NCI-H187 treated with DMSO at 0.1 percent for 48 hours (cell line): ENCODE measurements at regions not wholly inside any gene's neighbourhood (a gene's known extent, or its start where the extent isn't known, plus 50 kb on each side); places are given as distances from the start of the nearest gene placed in this dataset.

Source experiments
- DNase-seq: peaks from one replicate; lab custom pipeline; 2025; lab: John Stamatoyannopoulos, UW

GRCh38 chr18:27826101-27826500 is 350.8 kb downstream of the CDH2 start:
- DNase-seq = no peak

- DNase-seq = no peak
Observed at GRCh38 chr18:27825689-27826088, 351.2 kb downstream of the CDH2 start.

GRCh38 chr18:27824841-27825681 is 351.9 kb downstream of the CDH2 start:
- no peak for DNase-seq

GRCh38 chr18:27824275-27824674 is 352.7 kb downstream of the CDH2 start:
- no peak for DNase-seq

- no peak for DNase-seq
Observed at GRCh38 chr18:27823053-27823452, 353.9 kb downstream of the CDH2 start.

DNA sequence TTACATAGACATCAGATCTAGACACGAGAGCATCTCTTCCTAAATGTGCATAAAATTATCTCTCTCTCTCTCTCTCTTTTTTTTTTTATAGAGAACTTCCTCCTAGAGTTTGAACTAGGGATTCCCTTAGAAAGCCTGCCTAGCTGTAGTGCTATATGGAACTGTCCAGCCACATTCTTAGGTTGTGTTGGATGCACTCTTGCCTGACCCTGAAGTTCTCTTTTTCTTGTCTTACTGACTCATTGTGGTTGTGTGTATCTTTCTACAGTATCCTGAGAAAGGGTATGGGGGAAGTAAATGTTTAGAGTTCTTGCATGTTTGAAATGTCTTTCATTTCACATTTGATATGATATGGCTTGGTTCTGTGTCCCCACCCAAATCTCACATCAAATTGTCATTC is 368.2 kb downstream of the CDH2 start:
- no peak for DNase-seq

GRCh38 chr18:27803957-27804356 is 373.0 kb downstream of the CDH2 start:
- no peak for DNase-seq

- no peak for DNase-seq
Observed at GRCh38 chr18:27797484-27797883, 379.4 kb downstream of the CDH2 start.

- DNase-seq = no peak
Observed at GRCh38 chr18:27794181-27794926, 382.6 kb downstream of the CDH2 start.

- DNase-seq = no peak
Observed at GRCh38 chr18:27793013-27793785, 383.7 kb downstream of the CDH2 start.

- DNase-seq = no peak
Observed at GRCh38 chr18:27789406-27789805, 387.5 kb downstream of the CDH2 start.

DNA sequence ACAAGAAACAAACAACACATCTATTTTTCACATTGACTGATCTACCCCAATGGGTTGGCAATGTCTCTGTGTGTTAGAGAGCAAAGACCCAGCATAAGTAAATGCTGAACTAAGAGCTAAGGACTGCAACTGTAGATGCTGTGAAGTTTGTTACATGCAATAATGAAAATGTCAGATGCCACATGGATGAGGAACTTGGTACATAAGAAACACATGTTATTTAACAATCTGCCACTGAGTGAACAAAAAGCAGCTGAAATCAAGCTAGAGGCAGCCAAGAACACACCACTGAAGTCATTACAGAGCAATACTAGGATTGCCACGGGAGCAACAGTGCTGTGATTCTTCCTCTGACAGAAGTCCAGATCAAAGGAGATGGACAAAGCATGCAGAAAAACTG is 389.4 kb downstream of the CDH2 start:
- no peak for DNase-seq

GRCh38 chr18:27785815-27786471 is 391.0 kb downstream of the CDH2 start:
- peak; percentile 94 for DNase-seq

DNA sequence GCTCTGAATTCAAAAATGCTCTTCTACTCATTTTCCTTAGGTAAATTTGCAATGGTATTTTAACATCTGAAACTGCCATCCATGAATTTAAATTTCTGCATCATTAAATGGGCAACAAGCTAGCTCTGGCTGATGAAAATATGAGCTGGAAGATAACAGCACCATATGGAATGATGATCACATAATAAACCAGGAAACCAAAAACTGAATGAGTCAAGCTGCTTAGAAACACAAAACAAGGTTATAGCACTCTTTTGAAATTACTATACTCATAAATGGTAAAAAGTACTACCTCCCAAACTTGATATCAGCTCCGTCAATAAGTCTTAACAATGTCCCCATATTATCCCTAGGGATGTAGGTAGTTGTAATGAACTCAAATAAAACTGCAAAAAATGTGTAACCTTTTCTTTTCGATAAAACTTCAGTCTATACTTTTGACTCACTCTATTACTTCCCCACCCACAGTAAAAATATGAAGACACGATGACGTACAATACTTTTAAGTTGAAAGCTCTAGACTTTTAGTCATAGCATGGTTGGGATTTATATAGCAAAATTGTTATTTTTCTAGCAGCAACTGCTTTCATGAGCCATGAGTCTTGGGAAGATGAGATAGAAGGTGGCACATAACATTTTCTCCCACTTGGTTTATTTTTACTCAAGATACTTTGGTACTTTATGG is 396.7 kb downstream of the CDH2 start:
- no peak for DNase-seq

DNA sequence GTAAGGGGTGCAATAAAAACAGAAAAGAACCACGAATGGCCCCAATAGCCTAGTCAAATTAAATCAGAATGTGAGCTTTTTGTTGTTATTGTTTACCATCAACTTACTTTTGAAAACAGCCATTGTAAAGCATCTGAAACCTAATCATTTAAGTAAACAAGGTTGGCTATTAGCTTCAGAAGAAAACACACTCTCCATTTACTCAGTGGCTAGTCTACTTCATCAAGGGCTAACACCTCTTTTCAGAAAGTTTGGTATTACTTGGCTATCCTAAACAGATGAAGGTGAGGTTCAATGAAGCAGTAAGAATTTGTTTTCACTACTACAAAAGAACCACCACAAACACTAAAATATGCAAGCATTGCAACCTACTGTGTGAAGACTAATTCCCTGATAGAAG is 398.0 kb downstream of the CDH2 start:
- DNase-seq = no peak

- no peak for DNase-seq
Observed at GRCh38 chr18:27778441-27778840, 398.5 kb downstream of the CDH2 start.

DNA sequence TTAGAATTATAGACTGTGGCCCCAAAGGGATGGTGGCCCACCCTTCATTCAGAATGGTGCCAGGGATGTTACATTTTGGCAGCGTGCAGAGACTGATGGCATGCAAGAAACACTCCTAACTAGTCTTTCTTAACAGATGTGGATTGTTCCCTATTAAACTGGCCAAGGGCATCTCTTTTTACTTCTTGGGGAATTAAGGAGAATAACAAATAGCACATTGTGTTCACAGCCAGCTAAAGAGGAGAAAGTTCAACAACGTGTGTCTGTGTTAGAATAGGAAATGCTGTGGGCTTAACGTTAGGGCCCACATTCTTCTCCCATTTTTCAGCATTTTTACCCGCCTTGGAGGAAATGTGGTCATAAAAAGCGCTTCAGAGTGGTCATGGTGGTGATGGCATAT is 404.8 kb downstream of the CDH2 start:
- no peak for DNase-seq

DNA sequence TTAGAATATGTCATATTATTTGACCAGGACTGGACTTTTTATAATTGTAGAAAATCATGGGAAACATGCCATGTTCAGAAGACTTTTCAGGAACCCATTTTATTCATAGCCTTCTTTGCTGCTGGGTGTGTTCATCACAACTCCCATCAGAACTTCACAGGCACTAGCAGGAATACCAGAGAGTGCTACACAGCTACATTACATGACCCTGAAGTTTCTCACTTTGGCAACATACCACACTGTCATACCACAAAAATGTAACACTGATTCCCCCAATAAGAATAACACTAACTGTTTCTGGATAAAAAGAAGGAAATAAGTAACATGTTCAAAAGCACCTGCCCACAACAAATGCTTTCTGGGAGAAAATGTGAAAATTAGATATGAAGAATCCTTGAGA is 405.4 kb downstream of the CDH2 start:
- DNase-seq = no peak

- DNase-seq = no peak
Observed at GRCh38 chr18:27769152-27769551, 407.8 kb downstream of the CDH2 start.

GRCh38 chr18:27763936-27764335 is 413.0 kb downstream of the CDH2 start:
- no peak for DNase-seq

DNA sequence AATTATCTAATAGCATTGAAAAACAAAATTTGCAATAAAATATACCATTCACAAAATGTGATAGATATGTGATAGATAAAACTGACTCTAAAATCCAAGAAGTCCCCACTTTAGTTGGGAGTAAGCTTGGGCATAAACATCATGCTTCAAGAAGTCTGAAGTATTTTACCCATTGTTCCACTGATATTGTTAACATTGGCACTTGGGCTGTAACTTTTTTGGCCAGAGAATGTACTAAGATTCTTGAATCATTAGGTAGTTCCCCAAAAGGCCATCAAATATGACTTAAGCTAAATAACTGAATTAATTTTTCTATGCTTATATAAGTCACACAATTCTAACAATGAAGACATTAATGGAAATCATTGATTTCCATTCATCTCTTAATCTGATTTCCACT is 413.6 kb downstream of the CDH2 start:
- DNase-seq = no peak

- no peak for DNase-seq
Observed at GRCh38 chr18:27762054-27762453, 414.9 kb downstream of the CDH2 start.
